ENCODE measurements at regions not wholly inside any gene's neighbourhood (a gene's known extent, or its start where the extent isn't known, plus 50 kb on each side); places are given as distances from the start of the nearest gene placed in this dataset.

DNA sequence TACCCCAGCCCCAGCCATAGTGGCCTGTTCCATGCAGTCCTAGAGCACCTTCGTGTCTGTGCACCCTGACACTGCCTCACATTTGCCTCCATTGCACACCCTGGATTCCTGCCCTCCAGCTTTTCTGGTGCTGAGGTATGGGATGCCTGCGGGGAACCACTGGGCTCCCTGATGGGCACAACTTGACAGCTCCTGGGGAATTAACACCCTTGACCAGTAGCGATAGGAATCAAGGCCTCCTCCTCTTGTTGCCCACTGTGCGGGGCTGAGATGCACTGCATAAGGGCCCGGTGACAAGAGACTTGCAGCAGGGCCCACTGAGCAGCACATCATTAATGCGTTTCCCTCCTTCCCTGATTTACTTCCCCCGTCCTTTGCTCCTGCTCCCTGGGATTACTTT lies 235.6 kb upstream of the MOCS1 start:
- no peaks in the 10 kb centered on the region for H3K9me3 ChIP-seq (ENCODE audit: insufficient read depth, low read depth, low read length)
- no peak overlapping the region for H3K27ac ChIP-seq (ENCODE audit: low read length)
- no peak overlapping the region for H3K9ac ChIP-seq (ENCODE audit: low read depth, low read length)
- H3K4me1 ChIP-seq (ENCODE audit: insufficient read depth, low read length): no peaks in the 10 kb centered on the region
- H3K36me3 ChIP-seq (ENCODE audit: insufficient read depth, low read depth, low read length): no peaks in the 10 kb centered on the region
- H3K27me3 ChIP-seq (ENCODE audit: insufficient read depth, low read length): no peaks in the 10 kb centered on the region
- H3K4me3 ChIP-seq (ENCODE audit: low read length): no peak overlapping the region

GRCh38 chr6:40166963-40167362 lies 232.7 kb upstream of the MOCS1 start:
- H3K9me3 ChIP-seq (ENCODE audit: insufficient read depth, low read depth, low read length): no peaks in the 10 kb centered on the region
- H3K27me3 ChIP-seq (ENCODE audit: insufficient read depth, low read length): no peaks in the 10 kb centered on the region
- H3K4me3 ChIP-seq (ENCODE audit: low read length): no peak overlapping the region
- no peak overlapping the region for H3K9ac ChIP-seq (ENCODE audit: low read depth, low read length)
- no peaks in the 10 kb centered on the region for H3K36me3 ChIP-seq (ENCODE audit: insufficient read depth, low read depth, low read length)
- H3K27ac ChIP-seq (ENCODE audit: low read length): no peak overlapping the region
- H3K4me1 ChIP-seq (ENCODE audit: insufficient read depth, low read length): no peaks in the 10 kb centered on the region

DNA sequence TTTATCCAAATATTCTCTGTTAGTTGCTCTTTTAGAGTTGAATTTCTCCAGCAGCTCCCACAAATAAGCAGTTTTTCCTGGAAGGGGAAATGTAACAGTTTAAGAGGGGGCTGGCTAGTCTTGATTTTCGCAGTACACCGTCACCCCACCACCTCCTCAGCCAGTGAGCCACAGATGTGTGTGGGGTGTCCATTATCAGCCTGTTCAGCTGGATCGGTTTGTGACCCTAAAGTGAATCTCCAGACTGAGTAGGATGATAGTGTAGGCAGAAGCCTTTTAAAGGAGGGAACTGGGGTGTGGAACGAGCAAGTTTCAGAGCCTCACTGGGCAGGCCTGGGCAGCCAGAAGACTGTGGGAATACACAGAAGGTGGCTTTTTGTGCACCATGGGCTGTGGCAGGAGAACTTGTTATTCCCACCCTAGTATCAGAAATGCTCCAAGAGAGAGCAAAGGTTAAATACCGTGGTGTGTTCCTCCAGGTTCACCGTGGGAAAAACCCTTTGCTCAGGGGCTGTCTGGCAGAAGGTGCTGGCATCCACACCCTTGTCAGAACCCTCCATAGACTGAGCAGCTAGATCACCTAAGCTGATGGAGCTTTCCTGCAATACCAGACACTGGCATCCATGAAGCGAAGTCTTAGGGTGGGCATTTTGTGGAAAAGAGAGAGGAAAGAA lies 230.9 kb upstream of the MOCS1 start:
- Histone ChIP-seq H3K27ac (ENCODE audit: low read length) (no peak overlapping the region), H3K9ac (ENCODE audit: low read depth, low read length) (no peak overlapping the region), H3K4me1 (ENCODE audit: insufficient read depth, low read length) (no peaks in the 10 kb centered on the region), H3K36me3 (ENCODE audit: insufficient read depth, low read depth, low read length) (no peaks in the 10 kb centered on the region), H3K27me3 (ENCODE audit: insufficient read depth, low read length) (no peaks in the 10 kb centered on the region), H3K4me3 (ENCODE audit: low read length) (no peak overlapping the region), H3K9me3 (ENCODE audit: insufficient read depth, low read depth, low read length) (no peaks in the 10 kb centered on the region)

DNA sequence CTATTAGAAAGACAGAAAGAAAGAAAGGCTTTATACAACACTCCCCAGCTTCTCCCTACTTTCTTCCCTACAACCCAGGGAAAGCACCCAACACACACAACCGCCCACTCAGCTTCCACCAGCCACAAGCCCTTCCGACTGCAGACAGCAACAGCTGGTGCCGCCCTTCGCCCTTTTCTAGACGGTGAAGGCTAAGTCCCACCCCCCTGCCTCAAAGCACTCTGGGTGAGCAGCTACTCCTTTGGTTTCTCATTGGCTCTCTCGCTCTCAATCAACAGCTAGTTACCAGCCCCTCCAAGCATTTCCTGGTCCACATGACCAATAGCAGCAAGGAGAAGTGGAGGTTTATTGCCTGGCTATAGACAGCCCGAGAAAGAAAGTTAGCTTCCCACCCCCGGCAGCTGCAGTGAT lies 230.1 kb upstream of the MOCS1 start:
- Histone ChIP-seq H3K9ac (ENCODE audit: low read depth, low read length) (no peak overlapping the region), H3K4me3 (ENCODE audit: low read length) (no peak overlapping the region), H3K27ac (ENCODE audit: low read length) (no peak overlapping the region), H3K4me1 (ENCODE audit: insufficient read depth, low read length) (no peaks in the 10 kb centered on the region), H3K36me3 (ENCODE audit: insufficient read depth, low read depth, low read length) (no peaks in the 10 kb centered on the region), H3K27me3 (ENCODE audit: insufficient read depth, low read length) (no peaks in the 10 kb centered on the region), H3K9me3 (ENCODE audit: insufficient read depth, low read depth, low read length) (no peaks in the 10 kb centered on the region)

DNA sequence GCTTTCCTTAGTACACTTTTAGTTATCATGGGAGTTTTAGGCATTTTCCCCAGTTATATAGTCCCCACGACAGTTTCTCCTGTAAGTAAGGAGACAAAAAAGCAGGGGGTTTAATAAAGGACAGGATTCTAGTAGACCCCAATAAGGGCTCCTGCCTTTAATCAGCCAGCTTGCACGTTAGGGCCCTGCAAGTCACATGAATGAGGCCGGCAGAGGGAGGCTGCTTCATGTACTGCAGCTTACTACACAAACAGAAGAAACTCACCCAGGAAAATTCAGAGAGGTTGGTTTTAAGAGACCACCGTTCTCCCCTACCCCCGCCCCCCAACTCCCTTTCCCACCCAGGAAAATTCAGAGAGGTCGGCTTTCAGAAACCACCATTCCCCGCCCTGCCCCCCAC lies 229.7 kb upstream of the MOCS1 start:
- Histone ChIP-seq H3K4me3 (ENCODE audit: low read length) (no peak overlapping the region), H3K27ac (ENCODE audit: low read length) (no peak overlapping the region), H3K36me3 (ENCODE audit: insufficient read depth, low read depth, low read length) (no peaks in the 10 kb centered on the region), H3K27me3 (ENCODE audit: insufficient read depth, low read length) (no peaks in the 10 kb centered on the region), H3K9me3 (ENCODE audit: insufficient read depth, low read depth, low read length) (no peaks in the 10 kb centered on the region), H3K9ac (ENCODE audit: low read depth, low read length) (no peak overlapping the region), H3K4me1 (ENCODE audit: insufficient read depth, low read length) (no peaks in the 10 kb centered on the region)

GRCh38 chr6:40162074-40162473 lies 227.8 kb upstream of the MOCS1 start:
- no peak overlapping the region for H3K27ac ChIP-seq (ENCODE audit: low read length)
- no peaks in the 10 kb centered on the region for H3K27me3 ChIP-seq (ENCODE audit: insufficient read depth, low read length)
- H3K9ac ChIP-seq (ENCODE audit: low read depth, low read length): no peak overlapping the region
- H3K9me3 ChIP-seq (ENCODE audit: insufficient read depth, low read depth, low read length): no peaks in the 10 kb centered on the region
- no peak overlapping the region for H3K4me3 ChIP-seq (ENCODE audit: low read length)
- H3K4me1 ChIP-seq (ENCODE audit: insufficient read depth, low read length): no peaks in the 10 kb centered on the region
- H3K36me3 ChIP-seq (ENCODE audit: insufficient read depth, low read depth, low read length): no peaks in the 10 kb centered on the region

DNA sequence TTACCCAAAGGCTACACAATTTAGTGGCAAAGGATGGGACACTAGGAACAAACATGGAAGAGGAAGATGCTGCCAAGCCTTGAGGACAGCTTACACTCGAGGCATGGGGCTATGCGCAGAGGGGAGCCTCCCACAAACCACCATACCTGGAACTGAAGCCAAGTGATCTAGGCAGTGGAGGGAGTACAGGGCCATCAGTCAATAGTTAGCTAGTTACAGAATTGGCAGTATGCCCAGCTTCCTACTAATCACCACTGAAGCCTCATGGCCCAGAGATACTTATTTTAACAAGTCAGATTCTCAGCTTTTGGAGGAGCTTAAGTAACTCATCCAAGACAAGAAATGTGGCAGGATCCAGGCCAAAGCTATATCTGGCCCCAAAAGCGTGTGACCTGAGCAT lies 226.6 kb upstream of the MOCS1 start:
- Histone ChIP-seq H3K9ac (ENCODE audit: low read depth, low read length) (no peak overlapping the region), H3K27me3 (ENCODE audit: insufficient read depth, low read length) (no peaks in the 10 kb centered on the region), H3K9me3 (ENCODE audit: insufficient read depth, low read depth, low read length) (no peaks in the 10 kb centered on the region), H3K27ac (ENCODE audit: low read length) (no peak overlapping the region), H3K4me1 (ENCODE audit: insufficient read depth, low read length) (no peaks in the 10 kb centered on the region), H3K4me3 (ENCODE audit: low read length) (no peak overlapping the region), H3K36me3 (ENCODE audit: insufficient read depth, low read depth, low read length) (no peaks in the 10 kb centered on the region)

DNA sequence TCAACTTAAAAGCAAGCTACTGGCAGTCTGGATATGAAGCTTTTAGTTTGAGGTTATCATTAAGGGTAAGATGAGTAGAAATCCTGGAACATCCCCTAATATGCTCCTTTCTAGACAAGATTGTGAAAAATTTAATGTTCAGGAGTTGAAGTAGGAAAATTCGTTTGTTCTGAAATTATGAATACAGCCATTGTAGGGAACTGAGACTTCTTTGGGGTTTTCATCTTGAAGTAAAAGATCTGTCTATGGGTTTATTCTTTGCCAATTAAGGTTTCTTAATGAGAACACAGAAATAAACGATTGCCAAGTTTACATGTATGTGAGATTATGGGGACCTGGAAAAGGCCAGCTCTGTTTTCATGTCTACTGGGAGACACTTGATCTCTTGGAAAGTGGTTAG lies 225.6 kb upstream of the MOCS1 start:
- Histone ChIP-seq H3K27ac (ENCODE audit: low read length) (no peak overlapping the region), H3K27me3 (ENCODE audit: insufficient read depth, low read length) (no peaks in the 10 kb centered on the region), H3K4me1 (ENCODE audit: insufficient read depth, low read length) (no peaks in the 10 kb centered on the region), H3K36me3 (ENCODE audit: insufficient read depth, low read depth, low read length) (no peaks in the 10 kb centered on the region), H3K9me3 (ENCODE audit: insufficient read depth, low read depth, low read length) (no peaks in the 10 kb centered on the region), H3K4me3 (ENCODE audit: low read length) (no peak overlapping the region), H3K9ac (ENCODE audit: low read depth, low read length) (no peak overlapping the region)

DNA sequence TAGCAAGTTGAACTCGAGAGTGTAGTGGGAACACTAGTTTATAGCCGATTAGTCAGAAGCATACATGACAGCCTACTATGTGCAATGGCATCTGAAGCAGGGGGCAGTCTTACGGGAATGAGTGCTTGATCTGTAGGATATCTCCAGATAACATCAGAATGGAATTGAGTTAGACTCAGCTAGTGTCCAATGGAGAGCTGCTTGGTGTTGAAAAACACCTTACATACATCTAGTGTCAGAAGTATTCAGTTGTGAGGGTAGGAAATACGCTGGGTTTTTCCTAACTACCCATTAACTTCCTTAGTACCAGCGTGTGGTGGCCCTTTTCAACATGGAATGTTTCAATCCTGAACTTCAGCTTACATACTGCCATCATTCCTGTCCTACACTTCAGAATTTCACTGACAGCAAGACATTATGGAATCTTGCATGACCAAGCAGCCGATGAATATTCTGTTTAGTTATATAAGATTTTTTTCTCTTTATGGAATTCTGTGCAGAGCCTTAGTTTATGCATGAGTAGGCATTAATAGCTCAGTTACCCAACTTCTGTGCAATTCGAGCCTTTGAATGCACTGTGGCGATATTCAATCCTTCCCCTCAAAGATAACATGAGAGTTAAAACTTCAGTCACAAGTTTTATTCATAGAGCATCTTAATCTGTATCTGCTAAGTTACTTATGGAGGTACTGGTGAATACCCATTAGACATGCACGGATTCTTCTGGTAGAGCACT lies 218.6 kb upstream of the MOCS1 start:
- Histone ChIP-seq H3K27ac (ENCODE audit: low read length) (no peak overlapping the region), H3K9ac (ENCODE audit: low read depth, low read length) (no peak overlapping the region), H3K36me3 (ENCODE audit: insufficient read depth, low read depth, low read length) (no peaks in the 10 kb centered on the region), H3K9me3 (ENCODE audit: insufficient read depth, low read depth, low read length) (no peaks in the 10 kb centered on the region), H3K27me3 (ENCODE audit: insufficient read depth, low read length) (no peaks in the 10 kb centered on the region; the same call in 1 of the 2 replicates), H3K4me1 (ENCODE audit: insufficient read depth, low read length) (no peaks in the 10 kb centered on the region), H3K4me3 (ENCODE audit: low read length) (no peak overlapping the region)

- Histone ChIP-seq H3K36me3 (ENCODE audit: insufficient read depth, low read depth, low read length) (no peaks in the 10 kb centered on the region), H3K27ac (ENCODE audit: low read length) (no peak overlapping the region), H3K9me3 (ENCODE audit: insufficient read depth, low read depth, low read length) (no peaks in the 10 kb centered on the region), H3K27me3 (ENCODE audit: insufficient read depth, low read length) (no peaks in the 10 kb centered on the region; the same call in 1 of the 2 replicates), H3K9ac (ENCODE audit: low read depth, low read length) (no peak overlapping the region), H3K4me1 (ENCODE audit: insufficient read depth, low read length) (no peaks in the 10 kb centered on the region), H3K4me3 (ENCODE audit: low read length) (no peak overlapping the region)
These were observed 217.9 kb upstream of the MOCS1 start for GRCh38 chr6:40152196-40152595.

DNA sequence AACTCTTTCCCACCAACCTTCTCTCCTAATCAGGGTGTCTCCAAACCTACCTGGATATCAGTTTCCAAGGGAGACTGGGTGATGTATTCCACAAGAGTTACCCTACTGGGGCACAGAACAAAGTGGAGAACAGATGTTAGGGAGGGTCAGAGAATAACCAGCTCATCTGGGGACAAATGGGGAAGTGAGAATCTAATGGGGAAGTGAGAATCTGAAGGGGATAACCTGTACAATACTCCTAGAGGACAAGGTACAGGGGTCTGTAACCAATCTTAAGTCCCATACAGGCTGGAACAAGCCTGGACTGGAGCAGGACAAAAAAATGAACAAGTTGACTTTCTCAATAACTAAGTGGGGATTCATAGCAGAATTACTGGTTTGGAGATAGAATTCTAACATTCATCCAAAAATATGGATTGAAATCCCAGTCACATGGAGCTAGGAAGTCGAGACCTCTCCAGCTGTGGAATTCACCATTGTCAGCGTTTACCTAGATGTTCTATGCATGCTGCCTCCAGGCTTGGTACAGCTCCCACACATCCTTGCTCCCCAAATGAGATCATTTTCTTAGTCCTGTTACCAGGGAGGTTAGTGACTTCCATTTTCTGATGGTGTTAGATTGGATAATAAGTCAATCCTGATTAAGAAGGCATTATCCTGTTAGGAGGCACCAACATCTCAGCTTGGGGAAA lies 214.8 kb upstream of the MOCS1 start:
- H3K27me3 ChIP-seq (ENCODE audit: insufficient read depth, low read length): no peaks in the 10 kb centered on the region; the same call in 1 of the 2 replicates
- H3K27ac ChIP-seq (ENCODE audit: low read length): no peak overlapping the region
- no peaks in the 10 kb centered on the region for H3K4me1 ChIP-seq (ENCODE audit: insufficient read depth, low read length)
- no peak overlapping the region for H3K4me3 ChIP-seq (ENCODE audit: low read length)
- no peaks in the 10 kb centered on the region for H3K9me3 ChIP-seq (ENCODE audit: insufficient read depth, low read depth, low read length)
- no peak overlapping the region for H3K9ac ChIP-seq (ENCODE audit: low read depth, low read length)
- no peaks in the 10 kb centered on the region for H3K36me3 ChIP-seq (ENCODE audit: insufficient read depth, low read depth, low read length)

DNA sequence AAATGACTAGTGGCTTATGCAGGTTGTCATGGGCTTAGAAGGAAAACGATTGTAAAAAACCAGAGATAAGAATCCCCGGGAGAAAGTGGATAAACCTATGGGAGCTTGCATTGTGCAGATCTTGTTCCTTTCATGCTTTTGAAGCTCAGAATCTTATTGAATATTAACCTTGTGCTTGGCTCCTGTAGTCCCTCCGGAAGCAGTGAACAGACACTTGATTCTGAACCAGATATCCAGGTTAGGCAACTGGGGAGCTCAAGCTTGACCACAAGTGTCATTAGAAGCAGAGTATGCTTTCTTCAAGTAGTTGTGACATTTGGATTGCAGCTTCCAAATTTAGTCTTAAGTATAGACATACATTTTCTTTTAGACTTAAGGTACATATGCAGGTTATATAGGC lies 212.6 kb upstream of the MOCS1 start:
- Histone ChIP-seq H3K4me1 (ENCODE audit: insufficient read depth, low read length) (no peaks in the 10 kb centered on the region), H3K36me3 (ENCODE audit: insufficient read depth, low read depth, low read length) (no peaks in the 10 kb centered on the region), H3K27me3 (ENCODE audit: insufficient read depth, low read length) (no peaks in the 10 kb centered on the region; the same call in 1 of the 2 replicates), H3K9ac (ENCODE audit: low read depth, low read length) (no peak overlapping the region), H3K27ac (ENCODE audit: low read length) (no peak overlapping the region), H3K9me3 (ENCODE audit: insufficient read depth, low read depth, low read length) (no peaks in the 10 kb centered on the region), H3K4me3 (ENCODE audit: low read length) (no peak overlapping the region)
